Inferior parietal cortex (tissue), 1 donor: ENCODE measurements at regions not wholly inside any gene's neighbourhood (a gene's known extent, or its start where the extent isn't known, plus 50 kb on each side); places are given as distances from the start of the nearest gene placed in this dataset.

Experiments used
- DNase-seq: peaks from one replicate; pipeline ENCODE4 v3.0.0-alpha.2; 2016; ENCODE audit errors: extremely low spot score

GRCh38 chr4:123841447-123842121 is 445.0 kb downstream of the SPRY1 start:
- DNase-seq: no peak

- no peak for DNase-seq
These were observed 446.5 kb downstream of the SPRY1 start for GRCh38 chr4:123843137-123843536.

- no peak for DNase-seq
These were observed 447.8 kb downstream of the SPRY1 start for GRCh38 chr4:123844374-123844773.

GRCh38 chr4:123846092-123846491 is 449.5 kb downstream of the SPRY1 start:
- DNase-seq: no peak

- no peak for DNase-seq
These were observed 450.0 kb downstream of the SPRY1 start for GRCh38 chr4:123846561-123846960.

GRCh38 chr4:123848606-123849005 is 452.0 kb downstream of the SPRY1 start:
- DNase-seq: no peak

- DNase-seq: no peak
These were observed 452.9 kb downstream of the SPRY1 start for GRCh38 chr4:123849495-123849894.

- no peak for DNase-seq
These were observed 454.9 kb downstream of the SPRY1 start for GRCh38 chr4:123851521-123851920.

- DNase-seq: no peak
These were observed 457.1 kb downstream of the SPRY1 start for GRCh38 chr4:123853651-123854050.

- peak; percentile 9 for DNase-seq
These were observed 460.3 kb downstream of the SPRY1 start for GRCh38 chr4:123856689-123857545.

- DNase-seq: no peak
These were observed 461.9 kb downstream of the SPRY1 start for GRCh38 chr4:123858465-123858864.

GRCh38 chr4:123862812-123863211 is 466.2 kb downstream of the SPRY1 start:
- DNase-seq: no peak

GRCh38 chr4:123866796-123867195 is 470.2 kb downstream of the SPRY1 start:
- DNase-seq: no peak

- no peak for DNase-seq
These were observed 471.5 kb downstream of the SPRY1 start for GRCh38 chr4:123867910-123868587.

- DNase-seq: no peak
These were observed 473.0 kb downstream of the SPRY1 start for GRCh38 chr4:123869286-123870215.

- no peak for DNase-seq
These were observed 473.8 kb downstream of the SPRY1 start for GRCh38 chr4:123870216-123870876.

- no peak for DNase-seq
These were observed 474.7 kb downstream of the SPRY1 start for GRCh38 chr4:123871341-123871740.

GRCh38 chr4:123874063-123874462 is 477.5 kb downstream of the SPRY1 start:
- DNase-seq: no peak

- DNase-seq: no peak
These were observed 479.5 kb downstream of the SPRY1 start for GRCh38 chr4:123876143-123876542.

- no peak for DNase-seq
These were observed 480.1 kb downstream of the SPRY1 start for GRCh38 chr4:123876671-123877101.

GRCh38 chr4:123877551-123877950 is 481.0 kb downstream of the SPRY1 start:
- DNase-seq: no peak
